ENCODE measurements at regions not wholly inside any gene's neighbourhood (a gene's known extent, or its start where the extent isn't known, plus 50 kb on each side); places are given as distances from the start of the nearest gene placed in this dataset.

DNA sequence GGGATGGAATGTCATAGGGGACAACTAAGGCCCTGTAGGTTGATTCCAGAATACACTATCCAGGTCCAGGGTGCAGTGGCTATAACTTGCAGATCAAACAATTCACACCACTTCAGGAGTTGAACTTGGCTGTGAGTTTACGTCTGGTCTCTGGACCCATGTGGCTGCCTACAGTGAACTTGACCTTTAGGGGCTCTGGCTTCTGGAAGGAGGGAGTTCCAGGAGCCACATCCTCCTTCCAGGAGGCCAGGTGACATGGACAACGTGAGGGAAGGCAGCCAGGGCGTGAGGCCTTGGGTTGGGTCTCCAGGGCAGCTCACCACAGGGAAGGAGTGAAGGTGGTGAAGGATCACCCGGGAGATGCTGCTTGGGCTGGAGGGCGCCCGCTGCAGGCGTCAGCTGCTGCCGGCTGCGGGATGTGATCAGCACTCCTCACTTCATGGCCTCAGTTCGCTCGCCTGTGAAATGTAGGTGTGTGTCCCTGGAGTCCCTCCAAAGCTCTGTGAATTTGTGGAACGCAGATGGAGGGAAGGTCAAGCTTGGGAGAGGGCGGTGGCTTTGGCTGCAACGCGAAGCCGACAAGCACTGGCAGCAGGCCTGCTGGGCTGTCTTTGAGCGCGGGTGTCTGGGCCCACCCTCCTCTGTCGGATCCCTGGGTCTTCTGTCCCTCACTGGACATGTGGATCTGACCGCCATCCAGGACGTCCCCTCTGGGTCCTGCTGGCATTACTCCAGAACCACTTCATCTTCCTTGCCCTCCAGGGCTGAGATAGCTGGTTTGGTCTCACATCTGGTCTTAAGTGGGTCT lies 146.5 kb downstream of the GLI2 start:
- DNase-seq (ENCODE audit: low read depth, low spot score): no peak

GRCh38 chr2:120883607-120884440 lies 148.2 kb downstream of the GLI2 start:
- DNase-seq (ENCODE audit: low read depth, low spot score): no peak

DNA sequence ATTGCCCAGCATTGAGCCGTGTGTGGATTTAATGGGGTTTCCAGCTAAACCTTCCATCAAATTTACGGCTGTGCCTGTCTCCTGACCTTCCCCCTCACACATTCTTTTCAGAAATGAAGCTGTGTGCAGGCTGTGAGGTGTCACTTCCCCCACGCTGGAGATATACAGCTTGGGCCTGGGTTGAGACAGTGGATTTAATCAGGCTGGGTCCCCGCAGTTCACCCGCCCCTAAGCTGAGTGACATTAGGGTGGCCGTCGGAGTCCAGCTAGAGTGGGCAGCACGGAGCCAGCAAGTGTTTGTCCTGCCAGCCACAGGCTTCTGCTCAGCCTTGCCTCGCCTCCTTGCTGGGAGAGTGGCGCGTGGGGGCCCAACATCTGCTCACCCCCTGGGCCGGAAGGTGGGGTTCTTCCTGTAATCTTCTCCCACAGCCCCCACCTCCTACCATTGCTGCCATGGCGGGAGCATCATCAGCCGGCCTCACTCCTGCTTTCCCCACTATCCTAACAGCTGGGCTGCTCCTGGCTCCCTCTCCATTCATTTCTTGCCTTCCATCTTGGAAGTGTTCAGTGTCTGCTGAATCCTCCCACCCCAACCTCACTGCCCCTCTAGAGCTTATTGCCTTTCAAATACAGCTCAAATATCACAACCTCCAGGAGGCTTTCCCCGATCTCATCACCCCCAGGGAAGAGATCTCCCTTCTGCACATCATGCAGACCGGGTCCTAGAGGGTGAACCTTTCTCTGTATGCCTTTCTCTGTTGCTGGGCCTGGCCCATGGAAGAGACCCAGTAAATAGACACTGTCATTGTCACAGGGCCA lies 149.0 kb downstream of the GLI2 start:
- DNase-seq (ENCODE audit: low read depth, low spot score): no peak

DNA sequence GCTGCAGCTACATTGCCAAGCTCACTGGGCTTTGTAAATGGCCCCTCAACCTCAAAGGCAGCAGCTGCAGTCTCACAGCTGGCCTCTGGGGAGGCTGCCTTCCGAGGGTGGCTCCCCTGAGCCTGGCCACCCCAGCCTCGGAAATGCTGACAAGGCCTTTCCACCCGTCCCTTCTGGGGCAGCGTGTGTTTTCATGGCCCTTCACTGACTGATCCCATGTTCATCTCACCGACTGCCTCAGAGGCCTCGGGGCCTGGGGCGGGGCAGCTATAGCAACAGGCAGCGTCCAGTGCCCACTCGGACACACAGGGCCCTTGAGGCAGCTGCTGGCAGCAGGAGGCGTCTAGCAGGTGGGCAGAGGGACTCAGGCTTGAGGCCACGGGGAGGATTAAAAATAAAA lies 149.7 kb downstream of the GLI2 start:
- no peak for DNase-seq (ENCODE audit: low read depth, low spot score)

GRCh38 chr2:120885749-120886148 lies 150.1 kb downstream of the GLI2 start:
- no peak for DNase-seq (ENCODE audit: low read depth, low spot score)

DNA sequence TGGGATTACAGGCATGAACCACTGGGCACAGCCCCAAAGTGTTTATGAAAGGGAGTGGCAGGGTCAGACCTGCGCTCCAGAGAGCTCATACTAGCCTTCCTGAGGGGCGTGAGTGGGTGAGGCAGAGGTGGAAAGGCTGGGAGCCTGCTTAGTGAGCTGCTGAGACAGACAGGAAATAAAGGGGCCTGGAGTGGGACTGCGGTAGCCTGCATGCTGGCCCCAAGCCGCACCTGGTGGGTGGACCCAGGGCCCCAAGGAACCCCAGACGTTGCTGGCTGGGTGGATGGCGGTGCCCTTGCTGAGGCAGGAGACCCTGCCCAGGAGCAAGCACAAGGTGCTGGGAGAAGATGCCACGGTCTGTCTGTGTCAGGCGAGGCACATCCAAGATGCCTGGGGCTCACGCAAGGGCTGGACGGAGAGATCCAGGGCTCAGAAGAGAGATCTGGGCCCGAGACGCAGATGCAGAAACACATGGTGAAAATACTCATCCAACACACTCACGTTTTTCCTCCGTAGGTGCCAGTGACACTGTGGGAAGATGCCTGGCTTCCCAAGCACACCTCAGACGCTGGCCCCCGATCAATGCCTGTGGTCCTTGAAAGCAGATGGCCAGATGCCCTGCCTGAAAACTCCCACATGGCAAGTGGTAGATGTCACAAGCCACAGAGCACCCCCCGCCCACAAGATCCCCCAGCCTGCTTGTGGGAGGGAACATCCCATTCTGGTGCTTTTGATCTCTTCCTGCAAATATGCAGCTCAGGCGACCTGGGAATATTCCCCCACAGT lies 151.1 kb downstream of the GLI2 start:
- DNase-seq (ENCODE audit: low read depth, low spot score): no peak

DNA sequence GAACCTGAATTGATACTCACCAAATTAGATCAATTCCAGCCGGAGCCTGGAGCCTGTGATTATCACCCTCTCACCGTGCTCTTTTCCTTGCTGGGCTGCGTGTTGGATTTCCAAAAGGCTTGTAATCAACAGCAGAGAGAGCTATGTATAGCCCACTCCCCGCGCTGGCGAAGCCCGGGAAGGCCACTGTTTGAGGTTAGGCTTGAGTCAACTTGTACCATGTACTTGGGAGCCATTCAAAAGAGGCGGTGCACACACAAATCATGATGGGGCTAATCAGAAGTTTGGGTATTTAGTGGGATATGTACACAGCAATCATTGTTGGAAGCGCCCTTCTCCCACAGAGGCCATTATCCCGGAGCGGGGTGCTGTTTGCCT lies 151.6 kb downstream of the GLI2 start:
- no peak for DNase-seq (ENCODE audit: low read depth, low spot score)

DNA sequence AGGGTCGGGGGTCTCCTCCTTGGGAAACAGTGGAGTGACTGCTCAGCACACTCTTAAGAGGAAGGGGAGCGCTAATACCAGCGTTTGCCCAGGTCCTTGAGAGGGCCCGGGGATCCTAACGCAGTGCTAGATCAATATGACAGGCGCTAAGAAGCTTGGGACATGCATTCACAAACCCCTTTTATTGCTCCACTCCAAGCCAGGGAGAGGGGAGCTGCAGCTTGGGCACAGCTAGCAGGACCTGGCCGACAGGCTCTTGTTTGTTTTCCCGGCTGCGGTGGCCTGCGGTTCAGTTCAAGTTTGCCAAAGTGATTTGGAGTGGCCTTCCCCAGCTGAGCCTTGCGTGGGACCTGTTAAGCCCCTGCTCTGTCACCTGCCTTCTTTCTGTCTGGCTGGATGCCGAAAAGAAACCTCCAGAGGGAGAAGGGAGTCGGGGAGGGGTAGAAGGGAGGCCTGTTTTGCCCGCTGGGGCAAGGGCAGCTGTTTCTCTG lies 152.1 kb downstream of the GLI2 start:
- DNase-seq (ENCODE audit: low read depth, low spot score): no peak

GRCh38 chr2:120888851-120889250 lies 153.2 kb downstream of the GLI2 start:
- no peak for DNase-seq (ENCODE audit: low read depth, low spot score)

DNA sequence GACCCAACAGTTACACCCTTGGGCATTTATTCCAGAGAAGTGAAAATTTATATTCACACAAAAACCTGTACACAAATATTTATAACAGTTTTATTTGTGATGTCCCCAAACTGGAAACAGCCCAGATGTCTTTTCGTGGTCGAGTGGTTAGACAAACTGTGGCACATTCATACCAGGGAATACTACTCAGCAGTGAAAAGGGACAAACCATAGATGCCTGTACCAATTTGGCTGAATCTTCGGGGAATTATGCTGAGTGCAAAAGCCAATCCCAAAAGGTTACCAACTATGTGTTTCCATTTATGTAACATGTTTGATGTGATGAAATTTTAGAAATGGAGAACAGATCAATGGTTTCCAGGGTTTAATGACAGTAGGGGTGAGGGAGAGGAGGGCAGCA lies 154.3 kb downstream of the GLI2 start:
- no peak for DNase-seq (ENCODE audit: low read depth, low spot score)

DNA sequence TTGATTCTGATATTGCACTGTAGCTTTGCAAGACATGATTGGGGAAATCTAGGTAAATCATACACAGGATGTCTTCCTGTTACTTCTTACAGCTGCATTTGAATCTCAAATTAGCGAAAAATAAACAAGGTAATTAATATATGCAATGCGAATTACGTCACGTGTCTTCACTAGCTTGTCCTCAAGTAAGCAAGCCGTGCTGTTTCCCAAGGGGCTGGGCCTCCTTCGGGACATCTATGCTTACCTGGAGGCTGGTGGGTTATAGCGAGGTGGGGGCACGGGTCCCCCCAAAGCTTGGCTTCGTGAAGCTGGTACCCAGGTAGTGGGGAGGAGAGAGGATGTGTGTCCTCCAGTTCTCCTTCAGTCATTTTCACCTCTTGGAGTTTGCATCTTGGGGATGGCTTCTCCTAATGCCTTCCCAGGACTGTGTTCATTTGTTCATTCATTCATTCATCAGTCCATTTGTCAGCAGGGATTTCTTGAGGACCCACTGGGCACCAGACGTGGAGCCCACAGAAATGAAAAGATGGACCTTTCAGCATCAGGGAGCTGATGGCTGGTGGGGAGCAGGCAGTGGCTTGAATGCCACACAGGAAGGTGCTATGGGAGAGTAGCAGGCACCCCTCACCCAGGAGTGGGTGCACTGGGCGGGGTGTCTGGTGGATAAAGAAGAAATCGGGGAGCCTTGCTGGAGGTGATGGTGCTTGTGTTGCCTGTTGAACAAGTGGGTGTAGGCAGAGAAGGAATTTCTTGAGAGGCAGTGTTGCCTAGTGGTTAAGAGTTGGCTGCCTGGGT lies 155.1 kb downstream of the GLI2 start:
- no peak for DNase-seq (ENCODE audit: low read depth, low spot score)

- DNase-seq (ENCODE audit: low read depth, low spot score): no peak
These were observed 156.8 kb downstream of the GLI2 start for GRCh38 chr2:120892271-120892966.

GRCh38 chr2:120892967-120893667 lies 157.4 kb downstream of the GLI2 start:
- DNase-seq (ENCODE audit: low read depth, low spot score): no peak

DNA sequence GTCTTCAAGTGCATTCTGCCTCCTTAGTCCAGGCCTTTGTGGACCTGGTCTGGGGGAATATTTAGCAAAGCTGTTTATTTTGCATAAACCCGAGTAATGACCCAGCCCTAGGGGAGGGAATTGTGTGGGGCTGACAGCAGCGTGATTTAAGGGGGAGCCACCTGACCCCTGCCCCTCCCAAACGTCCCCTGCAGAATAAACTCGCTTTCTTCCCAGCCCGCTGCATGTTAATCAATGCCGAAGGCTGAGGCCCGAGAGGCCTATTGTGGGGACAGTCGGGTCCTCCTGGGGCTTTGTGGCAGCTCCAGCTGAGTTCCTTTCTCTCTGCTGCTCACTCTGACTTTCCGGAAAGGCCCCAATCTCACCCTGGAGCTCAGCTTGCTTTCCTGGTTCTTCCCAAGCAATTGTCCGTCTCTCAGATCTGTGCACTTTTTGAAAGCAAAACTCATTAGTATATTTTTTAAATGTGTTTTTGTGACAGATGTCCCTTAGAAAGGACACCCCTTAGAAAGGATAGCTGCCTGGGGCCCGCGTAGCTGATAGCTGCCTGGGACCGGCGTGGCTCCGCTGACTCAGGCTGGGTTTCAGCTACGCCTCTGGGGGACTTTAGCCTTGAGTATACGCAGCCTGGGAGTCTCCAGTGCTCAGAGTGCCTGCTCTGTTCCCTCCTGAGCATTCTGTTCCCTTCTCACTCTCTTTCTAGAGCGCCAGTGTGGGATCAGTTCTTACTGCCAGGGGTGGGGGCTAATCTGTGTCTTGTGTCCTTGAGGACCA lies 158.3 kb downstream of the GLI2 start:
- DNase-seq (ENCODE audit: low read depth, low spot score): no peak

DNA sequence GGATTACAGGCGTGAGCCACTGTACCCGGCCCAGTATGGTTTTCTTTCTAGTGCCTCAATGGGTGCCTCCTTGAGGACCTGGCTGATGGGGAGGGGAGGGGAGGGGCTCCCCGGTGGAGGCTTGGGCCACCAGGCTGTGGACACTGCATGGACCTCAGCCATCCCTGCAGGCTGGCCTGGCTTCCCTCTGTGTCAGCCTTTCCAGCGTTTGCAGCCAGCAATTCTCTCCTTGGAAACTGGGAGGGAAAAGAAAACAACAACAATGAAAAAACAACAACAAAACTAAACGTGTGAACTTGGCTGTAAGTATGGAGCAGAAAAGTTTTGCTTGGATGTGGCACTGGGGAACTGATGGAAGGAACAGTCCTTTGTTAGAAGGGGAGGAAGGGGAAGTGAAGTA lies 159.3 kb downstream of the GLI2 start:
- DNase-seq (ENCODE audit: low read depth, low spot score): no peak

GRCh38 chr2:120896126-120896525 lies 160.5 kb downstream of the GLI2 start:
- DNase-seq (ENCODE audit: low read depth, low spot score): no peak

DNA sequence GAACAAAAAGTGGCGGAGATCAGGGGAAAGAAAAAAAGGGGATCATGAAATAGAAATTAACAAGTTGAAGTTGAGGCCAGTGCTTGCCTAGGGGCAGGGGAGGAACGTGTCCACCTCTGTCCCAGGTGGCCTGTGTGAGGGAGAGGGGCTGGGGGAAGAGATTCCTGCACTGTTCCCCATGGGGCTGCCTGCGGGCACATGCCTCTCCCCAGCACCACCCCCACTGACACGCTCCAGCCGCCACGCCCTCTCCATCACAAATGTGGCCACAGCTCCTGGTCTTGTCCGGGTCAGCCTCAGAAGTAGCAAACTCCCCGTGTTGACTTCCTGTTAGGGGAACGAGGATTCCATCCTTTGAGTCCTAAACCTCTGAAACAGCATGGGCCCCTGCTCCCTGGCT lies 161.2 kb downstream of the GLI2 start:
- no peak for DNase-seq (ENCODE audit: low read depth, low spot score)

GRCh38 chr2:120897399-120897798 lies 161.7 kb downstream of the GLI2 start:
- DNase-seq (ENCODE audit: low read depth, low spot score): no peak
